GM23248 (cell line): ENCODE measurements at regions not wholly inside any gene's neighbourhood (a gene's known extent, or its start where the extent isn't known, plus 50 kb on each side); places are given as distances from the start of the nearest gene placed in this dataset.
"Not testable (repeated sequence)": the region's sequence is repeated elsewhere in the genome, so short reads cannot be mapped to it uniquely, and the experiment has no call there.

Experiments used
- DNase-seq: peaks from one replicate; pipeline ENCODE4 v3.0.0-alpha.2; 2015
- H2AFZ ChIP-seq: fragments of 200-600 bp; sonication (generic); 2 replicates; pipeline ENCODE4 v1.6.1; 2016; ENCODE audit warnings: antibody characterized with exemption
- H3F3A ChIP-seq: fragments of 200-600 bp; sonication (generic); 2 replicates; pipeline ENCODE4 v1.6.1; 2016; ENCODE audit warnings: mild to moderate bottlenecking, antibody characterized with exemption, mixed run types; ENCODE audit not compliant: insufficient read depth
- H3K27ac ChIP-seq: fragments of 200-600 bp; sonication (generic); 2 replicates; pipeline ENCODE4 v1.5.1; 2016; ENCODE audit warnings: mild to moderate bottlenecking
- H3K27me3 ChIP-seq: fragments of 200-600 bp; sonication (generic); replicated peaks from 2 replicates; pipeline ENCODE4 v1.6.1; 2016; ENCODE audit warnings: mild to moderate bottlenecking; ENCODE audit not compliant: insufficient read depth
- H3K36me3 ChIP-seq: fragments of 200-600 bp; sonication (generic); 2 replicates; pipeline ENCODE4 v1.6.1; 2016; ENCODE audit warnings: low read depth, mild to moderate bottlenecking
- H3K4me1 ChIP-seq: fragments of 200-600 bp; sonication (generic); 2 replicates; pipeline ENCODE4 v1.6.1; 2016; ENCODE audit warnings: mild to moderate bottlenecking; ENCODE audit not compliant: insufficient read depth
- H3K4me2 ChIP-seq: fragments of 200-600 bp; sonication (generic); one replicate; pipeline ENCODE4 v1.6.1; 2016; ENCODE audit warnings: mild to moderate bottlenecking; ENCODE audit not compliant: unreplicated experiment
- H3K4me3 ChIP-seq: fragments of 200-600 bp; sonication (generic); 2 replicates; pipeline ENCODE4 v1.5.1; 2016; ENCODE audit warnings: mild to moderate bottlenecking
- H3K79me2 ChIP-seq: fragments of 200-600 bp; sonication (generic); 2 replicates; pipeline ENCODE4 v1.6.1; 2016; ENCODE audit warnings: mild to moderate bottlenecking; ENCODE audit not compliant: insufficient read depth
- H3K9ac ChIP-seq: fragments of 200-600 bp; sonication (generic); 2 replicates; pipeline ENCODE4 v1.6.1; 2016; ENCODE audit warnings: mild to moderate bottlenecking
- H3K9me2 ChIP-seq: fragments of 200-600 bp; sonication (generic); 2 replicates; pipeline ENCODE4 v1.6.1; 2016; ENCODE audit warnings: mixed run types, mild to moderate bottlenecking, moderate library complexity; ENCODE audit not compliant: insufficient read depth
- H3K9me3 ChIP-seq: fragments of 200-600 bp; sonication (generic); one replicate; pipeline ENCODE4 v1.6.1; 2017; ENCODE audit warnings: low read depth
- H4K20me1 ChIP-seq: fragments of 200-600 bp; sonication (generic); 2 replicates; pipeline ENCODE4 v1.6.0; 2016; ENCODE audit not compliant: insufficient read depth
- EZH2 ChIP-seq: fragments of 200-600 bp; sonication (generic); IDR thresholded peaks from 2 replicates; pipeline ENCODE4 v1.6.1; 2018; ENCODE audit warnings: antibody characterized with exemption, mild to moderate bottlenecking; ENCODE audit not compliant: insufficient read depth, poor library complexity, severe bottlenecking
- EZH2phosphoT487 ChIP-seq: fragments of 200-600 bp; sonication (generic); IDR thresholded peaks from 2 replicates; pipeline ENCODE4 v1.6.1; 2018; ENCODE audit warnings: antibody characterized with exemption, moderate library complexity, mild to moderate bottlenecking, low read depth; ENCODE audit not compliant: insufficient read depth
- WGBS, 2 experiments: methylation state at CpG; one replicate each; pipeline ENCODE4 v1.1.6; 2015 to 2017; ENCODE audit warnings: low lambda C conversion rate in 2 of 2, low coverage in 1 of 2; ENCODE audit errors: missing lambda C conversion rate in 2 of 2; 5-methylcytosine and 5-hydroxymethylcytosine counted together
- in situ Hi-C: fragments of 300-500 bp; cut with MboI; formaldehyde crosslinking; loops from 2 replicates; pipeline ENCODE4 v1.15.0; 2020

GRCh38 chr1:101497881-101498559 is 261.2 kb downstream of the S1PR1 start:
- Histone ChIP-seq H3K4me1 (no peaks in the 10 kb centered on the region), H3K4me2 (no peak overlapping the region), H3K79me2 (no peaks in the 10 kb centered on the region), H3K4me3 (no peak overlapping the region), H3K36me3 (no peaks in the 10 kb centered on the region), H4K20me1 (no peaks in the 10 kb centered on the region), H2AFZ (no peak overlapping the region), H3K27ac (no peak overlapping the region), H3K9ac (no peak overlapping the region), H3K9me2 (no peaks in the 10 kb centered on the region), H3F3A (no peaks in the 10 kb centered on the region), H3K27me3 (no peaks in the 10 kb centered on the region), H3K9me3 (no peaks in the 10 kb centered on the region)
- DNase-seq = no peak
- 6 to 14% methylated on average over 2 of the region's 2 CpGs for WGBS, 2 experiments
- in situ Hi-C loops = no loop called here
- no peak for TF ChIP-seq EZH2
- no peak for TF ChIP-seq EZH2phosphoT487

DNA sequence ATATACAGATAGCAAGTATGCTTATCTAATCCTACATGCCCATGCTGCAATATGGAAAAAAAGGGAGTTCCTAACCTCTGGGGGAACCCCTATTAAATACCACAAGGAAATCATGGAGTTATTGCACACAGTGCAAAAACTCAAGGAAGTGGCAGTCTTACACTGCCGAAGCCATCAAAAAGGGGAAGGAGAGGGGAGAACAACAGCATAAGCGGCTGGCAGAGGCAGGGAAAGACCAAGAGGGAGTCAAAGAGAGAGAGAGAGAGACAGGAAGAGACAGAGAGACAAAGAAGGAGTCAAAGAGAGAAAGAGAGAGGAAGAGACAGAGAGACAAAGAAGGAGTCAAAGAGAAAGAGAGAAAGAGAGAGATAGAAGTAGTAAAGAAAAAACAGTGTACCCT is 267.3 kb downstream of the S1PR1 start:
- H3K9ac ChIP-seq, H2AFZ ChIP-seq, H4K20me1 ChIP-seq, H3K4me1 ChIP-seq, H3K4me2 ChIP-seq, H3K9me3 ChIP-seq, H3K27me3 ChIP-seq, H3K27ac ChIP-seq, DNase-seq, H3K36me3 ChIP-seq, in situ Hi-C loops, H3F3A ChIP-seq, H3K4me3 ChIP-seq, H3K9me2 ChIP-seq, H3K79me2 ChIP-seq: not testable (repeated sequence)
- WGBS, 2 experiments = 37 to 90% methylated on average over 1 to 2 of the region's 2 CpGs

DNA sequence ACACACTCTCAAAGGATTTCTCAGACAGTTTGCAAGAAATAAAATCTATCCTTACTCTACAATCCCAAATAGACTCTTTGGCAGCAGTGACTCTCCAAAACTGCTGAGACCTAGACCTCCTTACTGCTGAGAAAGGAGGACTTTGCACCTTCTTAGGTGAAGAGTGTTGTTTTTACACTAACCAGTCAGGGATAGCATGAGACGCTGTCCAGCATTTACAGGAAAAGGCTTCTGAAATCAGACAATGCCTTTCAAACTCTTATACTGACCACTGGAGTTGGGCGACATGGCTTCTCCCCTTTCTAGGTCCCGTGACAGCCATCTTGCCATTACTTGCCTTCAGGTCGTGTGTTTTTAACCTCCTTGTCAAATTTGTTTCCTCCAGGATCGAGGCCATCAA is 268.4 kb downstream of the S1PR1 start:
- 39 to 40% methylated on average over 5 of the region's 5 CpGs for WGBS, 2 experiments
- H4K20me1 ChIP-seq, DNase-seq, H3K9me2 ChIP-seq, H3K27ac ChIP-seq, H2AFZ ChIP-seq, H3K27me3 ChIP-seq, H3K4me2 ChIP-seq, H3K79me2 ChIP-seq, H3K9me3 ChIP-seq, in situ Hi-C loops, H3K4me1 ChIP-seq, H3K4me3 ChIP-seq, H3K36me3 ChIP-seq, H3K9ac ChIP-seq, H3F3A ChIP-seq: not testable (repeated sequence)

DNA sequence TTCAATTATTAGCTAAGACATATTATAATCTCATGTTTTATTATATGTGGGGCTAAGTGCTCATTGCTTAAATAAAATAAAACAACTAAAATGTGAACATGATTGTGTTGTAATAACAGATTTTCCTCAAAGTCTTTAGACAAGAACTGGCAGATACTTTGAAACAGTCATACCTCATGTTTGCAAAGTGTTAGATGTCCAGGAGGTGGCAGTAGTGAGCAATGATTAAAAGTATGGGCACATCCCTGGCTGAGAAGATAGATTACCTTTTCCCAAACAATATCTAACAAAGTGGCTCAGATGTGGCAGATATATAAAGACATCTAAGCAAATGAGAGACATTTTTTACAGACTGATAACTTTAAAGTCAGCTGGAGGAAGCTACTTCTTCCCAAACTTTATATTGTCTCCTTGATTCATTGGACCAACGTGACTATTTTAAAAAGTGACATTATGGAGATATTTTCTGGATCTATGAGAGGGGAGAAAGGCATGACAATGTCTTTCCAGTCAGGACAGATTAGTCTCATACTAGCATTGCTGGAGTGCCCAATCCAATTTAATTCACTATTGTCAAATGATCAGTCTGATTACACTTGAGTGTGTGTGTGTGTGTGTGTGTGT is 269.8 kb downstream of the S1PR1 start:
- H3K9ac ChIP-seq = no peak overlapping the region
- H4K20me1 ChIP-seq = no peaks in the 10 kb centered on the region
- H3K79me2 ChIP-seq = no peaks in the 10 kb centered on the region
- no peaks in the 10 kb centered on the region for H3K36me3 ChIP-seq
- no peaks in the 10 kb centered on the region for H3F3A ChIP-seq
- H3K27ac ChIP-seq = no peak overlapping the region
- H3K9me2 ChIP-seq = no peaks in the 10 kb centered on the region
- 67 to 79% methylated on average over 1 of the region's 1 CpG for WGBS, 2 experiments
- DNase-seq = peak; percentile 51
- H3K4me1 ChIP-seq = no peaks in the 10 kb centered on the region
- H2AFZ ChIP-seq = no peak overlapping the region
- H3K9me3 ChIP-seq = no peaks in the 10 kb centered on the region
- in situ Hi-C loops = no loop called here
- TF ChIP-seq EZH2 = no peak
- TF ChIP-seq EZH2phosphoT487 = no peak
- no peak overlapping the region for H3K4me3 ChIP-seq
- H3K27me3 ChIP-seq = no peaks in the 10 kb centered on the region
- no peak overlapping the region for H3K4me2 ChIP-seq

- H3K27me3 ChIP-seq = no peaks in the 10 kb centered on the region
- peak; percentile 4 for DNase-seq
- H3K4me1 ChIP-seq = no peaks in the 10 kb centered on the region
- 70 to 85% methylated on average over 1 of the region's 1 CpG for WGBS, 2 experiments
- TF ChIP-seq EZH2 (no peak), EZH2phosphoT487 (no peak)
- in situ Hi-C loops = no loop called here
- H3K9ac ChIP-seq = no peak overlapping the region
- H3K9me3 ChIP-seq = no peaks in the 10 kb centered on the region
- no peaks in the 10 kb centered on the region for H3K79me2 ChIP-seq
- no peaks in the 10 kb centered on the region for H3K36me3 ChIP-seq
- H3K27ac ChIP-seq = no peak overlapping the region
- H2AFZ ChIP-seq = no peak overlapping the region
- no peaks in the 10 kb centered on the region for H4K20me1 ChIP-seq
- H3F3A ChIP-seq = no peaks in the 10 kb centered on the region
- no peak overlapping the region for H3K4me2 ChIP-seq
- no peak overlapping the region for H3K4me3 ChIP-seq
- no peaks in the 10 kb centered on the region for H3K9me2 ChIP-seq
These were observed 270.7 kb downstream of the S1PR1 start for GRCh38 chr1:101507547-101507971.
